NCI-H510A treated with DMSO at 0.1 percent for 48 hours (cell line): ENCODE measurements at regions not wholly inside any gene's neighbourhood (a gene's known extent, or its start where the extent isn't known, plus 50 kb on each side); places are given as distances from the start of the nearest gene placed in this dataset.

Experiments used
- DNase-seq: peaks from one replicate; lab custom pipeline; 2025; lab: John Stamatoyannopoulos, UW

DNA sequence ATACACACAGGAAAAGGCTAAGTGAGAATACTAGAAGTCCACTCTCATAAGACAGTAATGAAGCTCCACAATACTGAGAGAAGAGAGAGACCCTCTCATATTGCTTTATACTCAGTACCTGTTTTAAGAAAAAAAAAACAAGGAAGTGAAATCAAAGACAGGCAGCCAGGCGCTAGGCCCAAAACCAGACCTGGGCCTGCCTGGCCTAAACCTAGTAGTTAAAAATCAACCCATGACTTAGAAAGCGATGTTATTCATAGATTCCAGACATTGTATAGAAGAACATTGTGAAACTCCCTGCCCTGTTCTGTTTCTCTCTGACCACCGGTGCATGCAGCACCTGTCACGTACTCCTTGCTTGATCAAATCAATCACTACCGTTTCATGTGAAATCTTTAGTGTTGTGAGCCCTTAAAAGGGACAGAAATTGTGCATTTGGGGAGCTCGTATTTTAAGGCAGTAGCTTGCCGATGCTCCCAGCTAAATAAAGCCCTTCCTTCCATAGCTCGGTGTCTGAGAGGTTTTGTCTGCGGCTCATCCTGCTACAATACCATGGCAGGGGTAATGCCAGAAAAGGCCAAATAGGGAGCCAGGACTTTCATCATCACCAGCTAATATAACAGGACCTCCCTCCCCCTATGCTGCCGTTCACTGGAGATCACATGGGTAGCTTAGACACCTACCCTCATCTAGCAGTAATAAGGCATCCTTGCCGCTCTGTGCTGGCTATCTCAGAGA is 1294.1 kb downstream of the NSUN3 start:
- DNase-seq, result no peak

DNA sequence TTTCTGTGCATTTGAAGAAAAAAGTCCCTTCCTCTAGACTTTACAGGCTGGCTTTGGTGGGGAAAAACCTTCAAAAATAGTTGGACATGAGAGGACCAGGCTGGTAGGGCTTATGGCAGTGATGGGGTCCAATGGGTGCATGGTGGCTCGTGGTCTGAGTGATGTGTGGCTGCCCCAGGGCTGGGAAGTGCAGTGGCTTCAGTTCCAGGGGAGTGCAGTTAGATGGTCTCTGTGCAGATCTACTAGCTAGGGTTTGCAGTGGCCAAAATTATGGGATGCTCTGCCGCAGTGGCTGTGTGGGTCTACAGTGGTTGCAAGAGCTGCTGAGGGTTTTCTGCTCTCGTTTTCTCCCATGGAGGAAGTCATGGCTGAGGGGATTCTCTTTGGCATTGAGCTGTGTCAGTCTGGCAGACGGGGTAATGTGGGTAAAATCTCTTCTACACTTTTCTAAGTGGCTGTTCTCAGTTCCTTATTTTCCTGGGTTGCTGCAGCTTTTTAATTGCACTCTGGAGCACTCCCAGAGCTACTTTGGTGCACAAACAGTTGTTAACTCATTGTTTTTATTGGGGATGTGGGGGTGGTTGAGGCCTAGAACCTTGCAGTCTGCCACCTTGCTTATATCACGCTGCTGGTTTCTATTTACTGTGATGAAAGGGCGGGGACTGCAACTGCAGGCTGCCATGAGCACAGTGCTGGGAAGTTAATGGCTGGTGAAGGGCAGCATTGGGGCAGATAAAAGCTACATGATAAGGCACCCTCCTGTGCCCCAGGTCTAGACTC is 1324.6 kb downstream of the NSUN3 start:
- no peak for DNase-seq

DNA sequence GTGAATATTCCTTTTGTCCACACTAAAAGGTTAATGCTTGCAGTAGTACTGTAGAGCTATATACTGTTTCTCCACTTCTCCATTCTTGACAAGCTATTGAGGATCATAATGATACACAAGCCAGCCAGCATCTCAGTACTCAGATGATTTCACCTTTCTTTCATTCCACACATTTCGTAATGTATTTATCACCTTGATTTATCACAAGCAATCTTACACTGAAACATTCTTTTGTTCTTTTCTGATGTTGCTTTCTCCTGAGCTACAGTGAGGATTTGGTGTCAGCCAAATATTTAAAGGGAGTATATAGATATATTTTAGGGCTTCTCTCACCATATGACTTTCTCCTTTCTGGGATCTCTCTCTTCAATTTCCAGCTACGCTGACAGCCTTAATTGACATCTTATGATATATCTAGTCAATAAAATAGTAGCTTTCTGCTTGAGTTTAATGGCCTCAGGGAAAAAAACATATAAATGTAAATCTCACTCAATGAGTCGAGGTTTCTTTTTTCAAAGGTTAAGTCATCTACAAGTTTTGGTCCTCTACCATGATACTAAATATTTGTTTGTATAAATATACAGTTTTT is 1327.0 kb downstream of the NSUN3 start:
- no peak for DNase-seq

DNA sequence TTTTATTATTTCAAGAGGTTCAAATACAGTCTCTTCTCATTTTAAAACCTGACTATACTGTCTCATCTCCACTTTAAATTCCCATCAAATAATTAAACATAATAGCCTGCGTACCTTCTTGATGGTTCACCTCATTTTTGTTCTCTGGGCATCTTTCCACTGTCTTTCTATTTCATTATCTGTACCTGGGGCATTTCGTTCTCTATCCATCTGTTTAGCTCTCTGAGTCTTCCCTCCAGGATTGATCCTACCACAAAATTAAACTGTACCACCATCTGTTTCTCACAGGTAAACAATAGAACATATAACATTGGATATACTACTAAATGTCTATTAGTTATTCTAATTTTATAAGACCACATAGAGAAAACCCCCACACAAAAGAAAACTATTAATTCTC is 1331.4 kb downstream of the NSUN3 start:
- DNase-seq, result no peak

DNA sequence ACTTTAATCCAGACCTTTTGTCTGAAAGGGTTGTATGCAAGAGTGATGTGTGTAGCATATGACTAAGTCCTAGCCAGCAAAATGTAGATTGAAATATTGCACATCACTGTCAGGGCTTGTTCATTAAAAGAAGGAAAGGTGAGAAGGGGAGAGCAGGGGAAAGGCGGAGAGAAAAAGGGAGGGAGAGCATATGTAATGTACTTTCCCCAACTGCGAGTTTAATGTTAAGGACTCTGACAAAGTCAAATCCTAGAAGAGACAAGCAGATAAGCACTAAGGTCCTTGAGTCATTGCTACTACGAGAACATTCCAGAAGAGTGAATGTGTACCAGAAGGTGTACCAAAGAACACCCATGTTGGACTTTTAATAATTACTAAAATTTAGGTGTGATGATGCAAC is 1336.7 kb downstream of the NSUN3 start:
- DNase-seq, result no peak

DNA sequence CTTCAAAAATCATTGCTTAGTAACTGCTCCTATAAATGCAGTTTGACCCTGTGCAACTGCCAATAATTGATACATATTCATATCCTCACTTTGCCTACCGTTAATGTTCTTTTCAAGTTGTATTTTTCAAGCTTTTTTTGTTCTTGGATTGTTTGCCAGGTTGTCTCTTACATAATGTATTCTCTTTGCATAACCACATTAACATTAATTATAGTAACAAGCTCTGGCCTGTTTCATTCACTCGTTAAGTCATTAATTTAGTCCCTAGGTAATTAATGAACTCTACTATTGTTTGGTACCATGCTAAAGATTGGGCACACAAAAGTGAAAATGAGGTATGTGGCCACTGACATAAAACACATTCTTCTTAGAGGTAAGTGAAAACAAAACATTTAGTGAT is 1338.8 kb downstream of the NSUN3 start:
- DNase-seq, result no peak

DNA sequence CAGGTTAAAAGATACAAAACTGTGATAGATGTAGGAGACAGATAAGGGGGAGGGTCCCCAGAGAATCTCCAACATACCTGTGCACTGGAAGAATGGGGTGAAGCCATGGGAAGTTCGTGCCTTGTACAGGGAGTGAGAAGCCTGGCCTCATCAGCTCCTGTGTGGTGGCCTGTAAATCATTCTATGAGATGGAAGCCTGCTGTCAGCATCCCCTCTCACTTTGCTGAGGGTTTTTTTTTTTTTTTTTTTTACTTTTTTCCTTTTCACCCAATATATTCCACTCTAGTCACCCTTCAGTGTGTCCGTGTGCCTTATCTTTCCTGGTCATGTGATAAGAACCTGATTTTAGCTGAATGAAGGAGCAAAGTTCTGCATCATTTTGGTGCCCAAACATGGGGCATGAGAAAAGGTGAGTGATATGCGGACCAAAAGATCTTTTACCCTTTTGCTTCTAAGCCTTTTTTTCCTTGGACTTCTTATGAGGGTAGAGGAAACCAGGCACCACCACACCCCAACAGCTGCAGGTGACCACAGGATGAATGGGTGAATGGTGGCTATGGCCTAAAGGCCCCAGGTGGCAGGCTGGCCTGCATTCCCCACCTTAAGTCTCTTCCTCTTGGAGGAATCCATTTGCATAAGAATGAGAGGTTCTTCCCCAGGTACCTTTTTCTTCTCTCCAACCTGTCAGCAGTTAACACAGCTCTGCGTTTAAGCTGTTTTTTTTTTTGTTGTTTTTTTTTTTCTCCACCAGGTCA is 1345.0 kb downstream of the NSUN3 start:
- DNase-seq, result no peak

DNA sequence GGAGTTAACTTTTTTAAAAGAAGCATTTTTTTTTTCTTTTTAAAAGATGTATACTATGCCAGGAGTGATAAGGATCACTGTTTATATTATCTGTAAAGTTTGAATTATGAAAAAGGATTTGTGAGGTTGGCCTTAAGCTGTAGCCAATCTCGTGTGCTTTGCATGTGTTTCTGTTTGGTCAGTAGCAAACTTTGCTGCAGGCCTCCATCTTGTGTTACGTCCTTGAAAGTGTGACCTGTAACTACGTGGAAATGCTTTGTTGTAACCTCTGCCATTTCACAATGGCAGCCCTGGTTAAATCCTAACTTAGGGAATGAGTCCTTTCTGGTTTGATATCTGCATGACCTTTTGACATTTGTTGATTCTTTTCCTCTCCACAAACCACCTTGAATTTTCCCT is 1345.6 kb downstream of the NSUN3 start:
- DNase-seq, result no peak

DNA sequence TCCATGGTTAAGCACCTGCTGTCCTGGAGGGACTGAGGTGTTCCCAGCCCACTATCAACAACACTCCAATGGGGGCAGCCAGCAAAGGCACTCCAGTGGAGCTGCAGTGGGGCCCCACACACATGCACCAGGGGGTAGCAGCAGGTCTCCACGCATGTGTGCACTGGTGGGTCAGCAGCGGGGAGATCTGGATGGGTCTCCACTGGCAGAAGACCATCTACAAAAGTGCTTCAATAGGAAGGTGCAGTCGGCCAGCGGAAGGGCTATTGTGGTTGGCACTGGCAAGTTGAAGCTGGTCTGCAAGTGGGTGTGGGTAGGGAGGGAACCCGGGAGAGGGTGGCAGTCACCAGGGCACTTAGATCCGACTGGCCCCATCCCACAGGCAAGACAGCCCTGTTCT is 1355.4 kb downstream of the NSUN3 start:
- DNase-seq, result no peak

DNA sequence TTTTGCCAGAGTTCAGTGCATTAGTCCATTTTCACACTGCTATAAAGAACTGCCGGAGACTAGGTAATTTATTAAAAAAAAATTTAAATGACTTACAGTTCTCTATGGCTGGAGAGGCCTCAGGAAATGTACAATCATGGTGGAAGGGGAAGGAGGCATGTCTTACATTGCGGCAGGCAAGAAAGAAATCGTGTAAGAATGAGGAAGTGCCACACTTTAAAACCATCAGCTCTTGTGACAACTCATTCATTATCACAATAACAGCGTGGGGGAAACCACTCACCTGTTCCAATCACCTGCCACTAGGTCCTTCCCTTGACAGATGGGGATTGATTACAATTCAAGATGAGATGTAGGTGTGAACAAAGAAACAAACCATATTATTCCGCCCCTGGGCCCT is 1361.4 kb downstream of the NSUN3 start:
- DNase-seq, result no peak

DNA sequence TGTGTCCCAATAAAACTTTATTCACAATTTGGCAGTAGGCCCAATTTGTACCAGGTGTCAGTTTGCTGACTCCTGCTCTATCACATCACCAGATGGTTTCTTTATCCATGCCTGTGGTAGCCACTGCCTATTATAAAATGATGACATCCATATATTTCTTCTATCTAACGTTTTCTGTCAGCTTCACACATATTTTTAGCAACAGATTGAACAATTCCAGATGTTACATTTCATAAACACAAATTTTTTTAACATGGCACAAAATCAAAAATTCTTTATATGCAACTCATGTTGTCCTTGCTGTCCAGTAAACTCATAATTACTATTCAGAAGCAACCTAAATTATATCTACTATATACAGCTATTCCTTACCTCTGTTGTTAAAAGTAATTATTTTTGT is 1371.6 kb downstream of the NSUN3 start:
- DNase-seq, result no peak

DNA sequence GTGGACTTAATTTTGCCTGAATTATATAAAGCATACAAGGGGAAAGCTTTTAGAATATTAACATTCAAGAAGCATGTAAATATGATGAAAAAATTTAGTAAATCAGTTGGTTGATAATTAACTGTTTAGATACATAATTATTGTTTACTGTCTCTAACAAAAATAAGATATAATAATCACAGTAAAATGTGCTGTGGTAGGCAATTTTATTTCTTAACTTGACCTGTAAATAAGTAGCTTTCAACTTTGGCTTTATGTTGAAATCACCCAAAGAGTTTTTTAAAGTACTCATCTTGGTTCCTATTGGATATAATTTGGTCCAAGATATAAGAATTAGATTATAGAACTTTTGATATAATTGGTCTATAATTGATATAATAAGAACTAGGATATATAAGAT is 1374.5 kb downstream of the NSUN3 start:
- no peak for DNase-seq

DNA sequence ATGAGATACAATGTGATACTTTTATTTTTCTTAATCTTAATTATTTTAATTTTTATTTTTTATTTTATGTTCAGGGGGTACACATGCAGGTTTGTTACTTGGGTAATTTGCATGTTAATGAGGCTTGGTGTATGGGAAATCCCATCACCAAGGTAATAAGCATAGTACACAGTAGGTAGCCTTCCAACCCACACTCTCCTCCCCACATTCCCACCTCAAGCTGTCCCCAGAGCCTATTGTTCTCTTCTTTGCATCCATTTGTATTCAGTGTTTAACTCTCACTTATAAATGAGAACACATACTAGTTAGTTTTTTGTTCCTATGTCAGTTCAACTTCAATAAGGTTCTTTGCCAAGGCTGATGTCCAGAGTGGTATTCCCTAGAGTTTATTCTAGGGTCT is 1375.4 kb downstream of the NSUN3 start:
- no peak for DNase-seq

DNA sequence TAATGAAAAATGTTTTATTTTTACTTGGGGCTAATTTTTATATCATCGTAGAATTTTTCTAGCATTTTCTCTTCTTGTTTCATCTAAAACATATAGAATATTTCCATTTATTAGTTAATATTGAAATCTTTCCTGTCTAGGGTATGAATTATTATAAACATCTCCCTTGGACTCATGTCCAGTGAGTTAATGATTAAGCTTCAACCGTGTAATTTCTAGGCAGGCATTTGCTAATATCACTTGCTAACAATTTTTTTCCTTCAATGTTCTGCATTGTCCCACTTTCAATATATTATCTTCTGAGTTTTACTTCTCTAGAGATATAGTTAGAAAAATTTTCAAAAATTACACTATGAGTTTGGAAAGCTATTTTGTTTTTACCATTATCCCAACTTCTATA is 1371.6 kb upstream of the EPHA6 start:
- DNase-seq, result no peak

DNA sequence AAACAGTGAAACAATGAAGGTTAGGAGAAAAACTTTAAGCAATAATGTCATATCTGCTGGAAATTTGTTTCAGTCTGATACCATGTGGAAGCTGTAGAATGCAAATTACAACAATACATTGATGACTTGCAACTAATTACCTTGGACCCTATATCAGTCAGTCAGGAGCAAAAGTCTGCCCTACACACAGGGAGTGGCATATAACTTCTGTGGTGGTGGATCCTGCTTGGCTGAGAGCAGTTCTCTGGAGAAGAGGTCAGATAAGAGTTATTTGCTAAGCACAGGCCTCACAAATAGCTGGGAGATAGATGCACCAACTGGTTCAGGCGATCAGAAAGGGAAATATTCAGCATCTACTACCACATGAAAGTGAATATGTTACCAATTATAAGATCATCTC is 1364.6 kb upstream of the EPHA6 start:
- no peak for DNase-seq

DNA sequence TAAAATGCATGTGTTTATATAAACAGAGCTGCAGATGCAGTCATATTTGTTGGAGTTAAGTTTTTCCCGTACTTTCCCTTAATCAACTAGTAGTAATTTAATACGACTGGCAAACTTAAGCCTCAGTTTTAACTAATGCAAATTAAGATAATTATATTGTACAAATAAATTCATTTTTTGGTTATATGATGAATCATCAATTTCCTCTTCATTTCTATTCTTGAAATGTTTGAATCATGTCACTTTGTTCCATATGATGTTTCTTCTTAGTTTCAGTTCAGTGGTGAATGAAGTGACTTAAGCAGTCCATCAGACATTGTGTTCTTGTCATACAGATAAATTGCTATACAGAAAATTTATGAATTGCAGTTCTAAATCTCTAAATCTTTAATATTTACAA is 1361.2 kb upstream of the EPHA6 start:
- DNase-seq, result no peak

DNA sequence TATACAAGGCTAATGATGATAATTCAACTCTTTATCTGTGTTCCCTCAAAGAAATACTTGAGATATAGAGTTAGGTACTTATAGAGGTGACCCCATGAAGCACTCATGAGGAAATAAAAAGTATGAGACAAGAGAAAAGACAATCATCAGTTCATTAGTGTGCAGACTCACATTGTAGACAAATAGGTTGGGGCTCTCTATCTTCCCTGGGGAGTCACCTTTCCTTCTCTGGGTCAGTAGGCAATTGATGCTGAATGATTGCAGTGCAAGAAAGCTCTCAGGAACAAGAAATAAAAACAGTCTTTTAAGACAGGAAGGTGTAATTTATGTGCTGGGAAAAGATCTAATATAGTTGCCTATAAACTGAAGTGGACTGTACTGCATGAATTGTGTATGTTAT is 1357.6 kb upstream of the EPHA6 start:
- no peak for DNase-seq

DNA sequence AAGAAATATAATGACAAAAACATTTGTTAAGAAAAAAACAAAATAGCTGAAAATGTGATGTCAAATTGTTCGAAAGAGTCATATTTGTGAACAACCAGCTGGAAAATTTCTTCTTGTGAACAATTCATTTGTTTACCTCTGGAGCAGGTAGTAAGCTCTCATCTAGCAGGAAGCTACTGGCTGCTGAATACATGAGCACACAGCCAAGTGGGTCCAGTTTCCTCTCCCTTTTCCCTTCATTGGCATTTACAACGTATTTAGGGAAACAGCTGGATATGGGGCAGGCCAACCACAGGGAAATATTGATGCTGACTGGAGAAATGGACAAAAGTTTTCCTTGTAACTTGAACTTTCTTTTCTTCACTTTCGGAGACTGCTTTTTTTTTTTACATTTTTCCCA is 1354.7 kb upstream of the EPHA6 start:
- no peak for DNase-seq

DNA sequence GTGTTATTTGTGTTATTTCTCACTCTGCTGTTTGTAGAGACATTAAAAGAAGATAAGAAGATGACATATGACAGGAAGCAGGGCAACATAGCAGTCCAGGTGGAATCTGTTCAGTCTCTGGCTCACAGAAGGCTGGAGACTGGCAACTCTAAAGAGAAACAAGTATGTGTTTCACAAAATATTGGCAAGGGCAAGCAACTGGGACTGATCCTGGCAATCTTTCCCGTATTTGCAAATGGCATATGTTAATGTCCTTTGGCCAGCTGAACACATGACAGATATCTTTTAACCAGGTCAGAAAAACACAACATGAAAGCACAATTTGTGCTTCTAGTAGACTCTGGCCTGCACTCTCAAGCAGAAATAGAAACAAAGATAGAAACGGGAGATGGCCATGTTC is 1354.1 kb upstream of the EPHA6 start:
- no peak for DNase-seq

DNA sequence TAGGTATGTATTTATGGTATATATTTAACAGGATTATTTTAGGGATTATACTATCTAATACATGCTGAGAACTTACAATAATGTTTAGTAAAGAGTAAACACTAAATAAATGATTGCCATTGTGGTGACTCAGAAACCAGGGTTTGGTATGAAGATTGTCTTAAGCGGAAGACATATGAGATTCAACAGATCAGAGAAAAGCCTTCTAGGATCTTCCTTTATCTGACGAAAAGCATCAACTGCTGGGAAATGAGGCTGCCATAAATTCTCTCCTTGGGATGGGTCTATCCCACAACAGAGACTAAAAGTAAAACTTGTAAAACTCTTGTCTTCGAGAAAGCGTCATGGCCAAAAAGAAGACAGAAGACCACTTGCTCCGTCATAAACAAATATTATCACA is 1352.2 kb upstream of the EPHA6 start:
- no peak for DNase-seq

DNA sequence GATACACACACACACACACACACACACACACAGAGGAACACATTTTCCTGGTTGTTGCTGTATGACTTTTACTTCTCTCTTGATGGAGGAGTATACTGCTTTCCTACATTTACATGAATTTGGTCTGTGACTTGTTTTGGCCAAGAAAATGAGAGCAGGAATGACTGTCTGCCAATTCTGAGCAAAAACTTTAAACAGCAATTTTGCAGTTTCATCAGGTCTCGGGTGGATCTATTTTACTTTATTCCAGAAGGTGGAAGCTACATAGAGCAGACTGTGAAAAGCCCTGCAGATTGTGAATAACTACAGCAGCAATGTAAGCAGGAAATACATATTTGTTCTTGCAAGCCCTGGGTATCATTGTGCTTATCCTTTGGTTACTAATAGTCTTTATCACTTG is 1350.0 kb upstream of the EPHA6 start:
- no peak for DNase-seq

DNA sequence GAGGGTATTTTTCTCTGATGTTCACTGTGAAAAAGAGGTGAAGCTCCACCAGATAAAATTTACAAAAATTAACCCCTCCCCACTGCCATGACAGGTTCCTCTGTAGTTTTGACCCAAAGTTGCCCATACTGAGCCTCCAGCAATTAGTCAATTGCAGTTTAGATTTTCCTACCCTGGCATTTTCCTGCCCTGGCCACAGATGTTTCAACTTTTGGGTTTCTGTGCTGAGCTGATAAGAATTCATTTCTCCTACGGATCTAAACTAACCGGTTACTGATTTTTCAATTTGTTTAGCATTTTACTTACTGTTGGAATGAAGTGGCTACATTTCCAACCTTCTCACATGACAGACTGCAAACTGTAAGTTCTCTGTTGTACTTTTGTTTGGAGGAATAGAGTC is 1346.1 kb upstream of the EPHA6 start:
- DNase-seq, result no peak

DNA sequence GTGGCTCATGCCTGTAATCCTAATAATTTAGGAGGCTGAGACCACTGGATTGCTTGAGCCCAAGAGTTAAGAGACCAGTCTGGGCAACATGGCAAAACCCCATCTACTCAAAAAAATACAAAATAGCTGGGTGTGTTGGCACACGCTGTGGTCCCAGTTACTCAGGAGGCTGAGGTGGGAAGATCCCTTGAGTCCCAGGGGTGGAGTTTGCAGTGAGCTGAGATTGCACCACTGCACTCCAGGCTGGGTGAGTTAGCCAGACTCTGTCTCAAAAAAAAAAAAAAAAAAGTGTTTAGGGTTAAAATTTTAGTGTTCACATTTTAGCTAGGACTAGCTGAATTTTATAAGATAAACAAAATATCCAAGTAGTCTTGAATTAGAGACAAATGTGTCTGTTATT is 1340.1 kb upstream of the EPHA6 start:
- DNase-seq, result no peak
